ENCODE measurements at regions not wholly inside any gene's neighbourhood (a gene's known extent, or its start where the extent isn't known, plus 50 kb on each side); places are given as distances from the start of the nearest gene placed in this dataset.

DNA sequence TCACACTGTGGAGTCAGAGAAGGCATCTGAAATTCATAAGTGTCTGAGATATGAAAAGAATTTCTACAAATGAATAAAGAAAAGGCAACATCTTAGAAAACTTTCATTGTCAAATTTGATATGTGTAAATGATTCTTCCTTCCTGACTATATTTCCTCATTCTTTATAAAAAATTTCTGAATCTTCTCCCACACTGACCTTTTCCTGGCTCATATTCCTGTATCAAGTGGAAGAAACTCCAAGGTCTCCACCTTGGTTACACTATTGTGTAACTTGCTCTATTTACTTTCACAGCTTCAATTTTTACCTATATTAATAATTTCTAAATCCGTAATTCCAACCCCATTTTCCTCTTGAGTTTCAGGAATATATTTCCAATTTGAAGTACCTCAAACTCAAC is 93.5 kb upstream of the FBXL7 start:
- H3K4me3 ChIP-seq (ENCODE audit: low read depth, low read length), result no peak overlapping the region
- TF ChIP-seq, protein P1, sequence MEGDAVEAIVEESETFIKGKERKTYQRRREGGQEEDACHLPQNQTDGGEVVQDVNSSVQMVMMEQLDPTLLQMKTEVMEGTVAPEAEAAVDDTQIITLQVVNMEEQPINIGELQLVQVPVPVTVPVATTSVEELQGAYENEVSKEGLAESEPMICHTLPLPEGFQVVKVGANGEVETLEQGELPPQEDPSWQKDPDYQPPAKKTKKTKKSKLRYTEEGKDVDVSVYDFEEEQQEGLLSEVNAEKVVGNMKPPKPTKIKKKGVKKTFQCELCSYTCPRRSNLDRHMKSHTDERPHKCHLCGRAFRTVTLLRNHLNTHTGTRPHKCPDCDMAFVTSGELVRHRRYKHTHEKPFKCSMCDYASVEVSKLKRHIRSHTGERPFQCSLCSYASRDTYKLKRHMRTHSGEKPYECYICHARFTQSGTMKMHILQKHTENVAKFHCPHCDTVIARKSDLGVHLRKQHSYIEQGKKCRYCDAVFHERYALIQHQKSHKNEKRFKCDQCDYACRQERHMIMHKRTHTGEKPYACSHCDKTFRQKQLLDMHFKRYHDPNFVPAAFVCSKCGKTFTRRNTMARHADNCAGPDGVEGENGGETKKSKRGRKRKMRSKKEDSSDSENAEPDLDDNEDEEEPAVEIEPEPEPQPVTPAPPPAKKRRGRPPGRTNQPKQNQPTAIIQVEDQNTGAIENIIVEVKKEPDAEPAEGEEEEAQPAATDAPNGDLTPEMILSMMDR (IDR thresholded peaks at IDR 0.05; ENCODE audit: insufficient read depth, low read depth, low read length), result no peak
- DNase-seq (ENCODE audit: low read depth), result no peak

DNA sequence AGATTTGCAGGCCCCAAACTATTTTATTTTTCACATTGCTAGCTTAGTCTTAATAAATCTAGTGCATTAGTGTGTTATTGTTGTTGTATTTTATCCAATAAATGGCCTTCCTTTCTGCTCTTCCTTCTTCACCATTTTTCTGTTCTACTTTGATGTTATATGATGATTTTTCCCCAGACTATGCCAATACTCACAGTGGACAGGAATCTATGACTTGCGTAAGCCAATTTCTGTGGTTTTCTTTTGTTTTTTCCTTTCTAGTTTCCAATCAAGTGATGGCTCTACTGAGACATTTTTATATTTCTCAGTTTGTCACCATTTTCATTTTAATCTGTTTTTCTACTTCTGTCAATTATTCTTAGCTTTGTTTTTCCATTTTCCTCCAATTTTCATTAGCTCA is 106.8 kb upstream of the FBXL7 start:
- H3K4me3 ChIP-seq (ENCODE audit: low read depth, low read length), result no peak overlapping the region
- TF ChIP-seq, protein P1 (IDR thresholded peaks at IDR 0.05; ENCODE audit: insufficient read depth, low read depth, low read length), result no peak
- no peak for DNase-seq (ENCODE audit: low read depth)

DNA sequence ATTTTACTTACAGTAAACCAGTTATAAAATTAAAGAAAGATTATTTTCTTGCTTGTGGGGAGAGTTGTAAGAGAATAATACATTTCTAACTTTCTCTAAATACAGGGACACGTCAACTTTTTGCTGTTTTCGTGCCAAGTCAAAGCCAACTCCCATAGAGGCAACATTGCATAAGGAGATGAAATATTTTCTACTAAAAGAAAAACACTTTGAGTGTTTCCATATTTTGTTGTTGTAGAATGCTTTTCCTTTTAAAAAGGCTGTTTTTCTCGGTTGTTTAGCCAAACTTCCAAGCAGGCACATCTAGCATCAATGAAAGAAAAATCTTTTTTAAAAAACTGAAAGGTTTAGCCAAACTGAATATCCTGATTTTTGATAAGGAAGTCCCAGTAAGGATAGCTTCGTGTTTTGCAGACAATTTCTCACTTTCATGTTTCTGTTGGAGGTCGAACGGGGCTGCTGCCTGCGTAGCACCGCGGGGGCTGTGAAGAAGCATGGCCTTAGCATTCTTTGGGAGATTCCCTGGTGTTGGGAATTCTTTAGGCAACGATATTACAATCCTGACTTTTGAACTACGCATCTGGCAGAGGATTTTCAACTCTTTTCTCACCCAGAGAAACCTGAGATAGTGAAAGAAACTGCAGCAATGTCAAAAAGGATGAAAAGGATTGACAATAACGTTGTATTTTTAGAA is 108.1 kb upstream of the FBXL7 start:
- H3K4me3 ChIP-seq (ENCODE audit: low read depth, low read length), result no peak overlapping the region
- TF ChIP-seq, protein P1 (IDR thresholded peaks at IDR 0.05; ENCODE audit: insufficient read depth, low read depth, low read length), result no peak
- DNase-seq (ENCODE audit: low read depth), result peak; percentile 7

DNA sequence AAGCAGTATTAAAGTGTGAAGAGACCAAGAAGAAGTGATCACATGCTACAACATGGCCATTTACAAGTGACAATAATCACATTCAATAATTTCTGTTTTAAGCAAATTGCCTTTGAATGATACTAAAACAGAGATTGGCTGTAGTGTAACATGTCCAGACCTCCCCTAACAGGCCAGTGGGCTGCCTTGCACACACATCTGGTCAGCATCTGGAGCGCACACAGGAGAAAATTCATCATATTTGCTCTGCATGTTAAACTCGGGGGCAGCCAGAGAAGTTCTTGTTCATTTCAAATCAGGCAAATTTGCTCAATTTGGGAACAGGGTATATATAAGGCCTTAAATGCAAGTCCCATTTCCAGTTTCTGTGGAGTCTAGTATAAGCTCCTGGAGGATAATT is 111.1 kb upstream of the FBXL7 start:
- DNase-seq (ENCODE audit: low read depth), result peak; percentile 5
- TF ChIP-seq, protein P1 (IDR thresholded peaks at IDR 0.05; ENCODE audit: insufficient read depth, low read depth, low read length), result no peak
- H3K4me3 ChIP-seq (ENCODE audit: low read depth, low read length), result no peak overlapping the region

DNA sequence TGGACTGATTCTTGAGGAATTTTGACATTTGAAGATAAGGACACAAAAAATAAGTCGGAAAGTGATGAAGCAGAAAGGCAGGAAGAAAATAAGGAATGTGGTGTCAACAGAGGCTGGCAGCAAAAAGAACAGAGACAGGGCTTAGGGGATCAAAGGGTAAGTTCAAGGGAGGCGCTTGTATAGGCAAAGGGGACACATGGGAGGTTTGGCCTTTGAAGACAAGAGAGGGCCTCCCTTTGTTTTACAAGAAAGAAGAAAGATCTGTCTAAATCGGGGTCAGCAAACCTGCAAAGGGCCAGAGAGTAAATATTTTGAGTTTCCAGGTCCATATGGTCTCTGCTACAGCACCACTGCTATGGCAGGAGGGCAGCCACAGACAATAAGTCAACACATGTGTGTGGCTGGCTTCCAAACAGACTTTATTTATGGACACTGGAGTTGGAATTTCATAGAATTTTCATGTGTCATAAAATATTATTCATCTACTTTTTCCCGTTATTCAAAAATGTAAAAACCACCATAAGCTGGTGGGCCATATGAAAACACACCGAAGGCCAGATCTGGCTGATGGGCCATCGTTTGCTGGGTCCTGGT is 112.0 kb upstream of the FBXL7 start:
- no peak for DNase-seq (ENCODE audit: low read depth)
- TF ChIP-seq, protein P1 (IDR thresholded peaks at IDR 0.05; ENCODE audit: insufficient read depth, low read depth, low read length), result no peak
- H3K4me3 ChIP-seq (ENCODE audit: low read depth, low read length), result no peak overlapping the region

DNA sequence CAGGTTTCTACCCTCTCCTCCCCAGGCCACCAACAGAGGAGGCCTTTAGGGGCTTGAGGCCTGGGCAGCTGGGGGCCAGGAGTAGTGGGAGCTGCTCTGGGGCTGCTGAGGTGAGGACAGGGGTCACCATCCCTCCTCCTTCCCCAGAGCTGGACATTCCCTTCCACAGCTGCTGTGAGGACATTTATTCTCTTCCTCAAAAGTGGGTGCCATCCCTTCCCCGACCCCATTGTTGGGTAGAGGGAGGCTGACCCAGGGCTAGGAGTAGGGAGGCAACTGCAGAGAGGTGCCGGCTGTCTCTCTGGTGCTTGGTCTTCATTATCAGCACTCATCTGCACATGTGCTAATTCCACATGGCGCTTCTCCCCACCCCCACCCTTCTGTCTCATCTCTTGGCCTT is 113.9 kb upstream of the FBXL7 start:
- TF ChIP-seq, protein P1 (IDR thresholded peaks at IDR 0.05; ENCODE audit: insufficient read depth, low read depth, low read length), result no peak
- no peak overlapping the region for H3K4me3 ChIP-seq (ENCODE audit: low read depth, low read length)
- DNase-seq (ENCODE audit: low read depth), result no peak

All from fibroblast of villous mesenchyme (primary cell).